H9 (cell line): ENCODE measurements at regions not wholly inside any gene's neighbourhood (a gene's known extent, or its start where the extent isn't known, plus 50 kb on each side); places are given as distances from the start of the nearest gene placed in this dataset.
A peak's percentile ranks its signal among the peaks of the same experiment; 100 is the strongest.

Experiments used
- DNase-seq: peaks from one replicate; pipeline ENCODE4 v3.0.0-alpha.2; 2017
- H2AFZ ChIP-seq: one replicate; pipeline ENCODE4 v1.6.1; 2013; ENCODE audit warnings: mild to moderate bottlenecking, low read length, control low read depth, moderate library complexity
- H2AK5ac ChIP-seq: 2 replicates; pipeline ENCODE4 v1.6.1; 2013; ENCODE audit warnings: low read length, control low read depth, mixed read lengths; ENCODE audit not compliant: insufficient read length
- H2BK120ac ChIP-seq: one replicate; pipeline ENCODE4 v1.6.1; 2013; ENCODE audit warnings: low read depth, mild to moderate bottlenecking, low read length, control low read depth, inconsistent platforms; ENCODE audit not compliant: poor library complexity, severe bottlenecking
- H2BK12ac ChIP-seq: 2 replicates; pipeline ENCODE4 v1.6.1; 2013; ENCODE audit warnings: low read length, control low read depth, mixed read lengths, low read depth; ENCODE audit not compliant: insufficient read length
- H2BK15ac ChIP-seq: 2 replicates; pipeline ENCODE4 v1.6.1; 2013; ENCODE audit warnings: low read depth, low read length, control low read depth
- H2BK20ac ChIP-seq: one replicate; pipeline ENCODE4 v1.6.1; 2013; ENCODE audit warnings: low read depth, mild to moderate bottlenecking, low read length, control low read depth, inconsistent platforms; ENCODE audit not compliant: poor library complexity, severe bottlenecking
- H2BK5ac ChIP-seq: 2 replicates; pipeline ENCODE4 v1.6.1; 2013; ENCODE audit warnings: low read length, control low read depth, mixed read lengths; ENCODE audit not compliant: insufficient read length
- H3K14ac ChIP-seq: 2 replicates; pipeline ENCODE4 v1.6.1; 2013; ENCODE audit warnings: low read length, control low read depth; ENCODE audit not compliant: insufficient read depth
- H3K18ac ChIP-seq: 2 replicates; pipeline ENCODE4 v1.6.1; 2013; ENCODE audit warnings: low read depth, mild to moderate bottlenecking, mixed read lengths, low read length, control low read depth; ENCODE audit not compliant: insufficient read length
- H3K23ac ChIP-seq: 2 replicates; pipeline ENCODE4 v1.6.1; 2013; ENCODE audit warnings: low read length, control low read depth, mixed read lengths, low read depth; ENCODE audit not compliant: insufficient read length
- H3K23me2 ChIP-seq: 2 replicates; pipeline ENCODE4 v1.6.1; 2013; ENCODE audit warnings: low read depth, mild to moderate bottlenecking, mixed read lengths, low read length, control low read depth; ENCODE audit not compliant: insufficient read length, poor library complexity, severe bottlenecking
- H3K27ac ChIP-seq: 2 replicates; pipeline ENCODE4 v1.5.1; 2013; ENCODE audit warnings: low read length, control low read depth, mixed read lengths, low read depth; ENCODE audit not compliant: insufficient read length
- H3K27me3 ChIP-seq: 2 replicates; pipeline ENCODE4 v1.6.1; 2013; ENCODE audit warnings: low read length, control low read depth, inconsistent platforms; ENCODE audit not compliant: insufficient read depth
- H3K4ac ChIP-seq: 2 replicates; pipeline ENCODE4 v1.6.1; 2013; ENCODE audit warnings: low read depth, mild to moderate bottlenecking, control low read depth, inconsistent platforms, low read length, moderate library complexity
- H3K4me1 ChIP-seq: 2 replicates; pipeline ENCODE4 v1.6.1; 2013; ENCODE audit warnings: low read length, control low read depth, inconsistent platforms; ENCODE audit not compliant: insufficient read depth
- H3K4me2 ChIP-seq: 2 replicates; pipeline ENCODE4 v1.6.1; 2013; ENCODE audit warnings: low read length, control low read depth, mixed read lengths; ENCODE audit not compliant: insufficient read length, insufficient read depth
- H3K56ac ChIP-seq: 2 replicates; pipeline ENCODE4 v1.6.1; 2013; ENCODE audit warnings: low read depth, mild to moderate bottlenecking, mixed read lengths, low read length, control low read depth; ENCODE audit not compliant: insufficient read length
- H3K79me1 ChIP-seq: 2 replicates; pipeline ENCODE4 v1.6.1; 2013; ENCODE audit warnings: low read depth, mild to moderate bottlenecking, moderate library complexity, low read length, control low read depth, inconsistent platforms; ENCODE audit not compliant: insufficient read depth, poor library complexity, severe bottlenecking
- H3K79me2 ChIP-seq: 2 replicates; pipeline ENCODE4 v1.6.1; 2013; ENCODE audit warnings: low read length, control low read depth, inconsistent platforms; ENCODE audit not compliant: insufficient read depth
- H3K9ac ChIP-seq: 2 replicates; pipeline ENCODE4 v1.6.1; 2013; ENCODE audit warnings: low read length, control low read depth, mixed read lengths; ENCODE audit not compliant: insufficient read length; ENCODE audit errors: extremely low read depth
- H3K9me3 ChIP-seq: one replicate; pipeline ENCODE4 v1.6.1; 2013; ENCODE audit warnings: low read depth, low read length, inconsistent platforms; ENCODE audit not compliant: control insufficient read depth
- H3T11ph ChIP-seq: one replicate; pipeline ENCODE4 v1.6.1; 2013; ENCODE audit warnings: mild to moderate bottlenecking, low read length, control low read depth, inconsistent platforms
- H4K20me1 ChIP-seq: one replicate; pipeline ENCODE4 v1.6.1; 2013; ENCODE audit not compliant: control insufficient read depth, insufficient read length, insufficient read depth
- H4K5ac ChIP-seq: 2 replicates; pipeline ENCODE4 v1.6.1; 2013; ENCODE audit warnings: low read depth, mild to moderate bottlenecking, mixed read lengths, low read length, control low read depth; ENCODE audit not compliant: insufficient read length
- H4K8ac ChIP-seq: replicated peaks from 2 replicates; pipeline ENCODE4 v1.6.1; 2013; ENCODE audit warnings: low read length, control low read depth, mixed read lengths, low read depth; ENCODE audit not compliant: insufficient read length
- H4K91ac ChIP-seq: 2 replicates; pipeline ENCODE4 v1.6.1; 2013; ENCODE audit warnings: low read depth, mild to moderate bottlenecking, moderate library complexity, mixed read lengths, low read length, control low read depth; ENCODE audit not compliant: insufficient read length
- H3K27ac Mint-ChIP-seq, 3 experiments: 2 replicates in 2 of 3; 3 replicates in 1 of 3; pipeline ENCODE4 v1.8.0; 2020 to 2021; ENCODE audit warnings: mixed read lengths in 3 of 3, mild to moderate bottlenecking in 1 of 3, moderate library complexity in 1 of 3
- H3K27me3 Mint-ChIP-seq: 2 replicates; pipeline ENCODE4 v1.8.0; 2021; ENCODE audit warnings: low read depth, mild to moderate bottlenecking, moderate library complexity, mixed read lengths
- H3K36me3 Mint-ChIP-seq, 3 experiments: 2 replicates in 2 of 3; 3 replicates in 1 of 3; pipeline ENCODE4 v1.8.0; 2020 to 2021; ENCODE audit warnings: low read depth in 3 of 3, mixed read lengths in 3 of 3; ENCODE audit not compliant: insufficient read depth in 1 of 3
- H3K4me1 Mint-ChIP-seq, 2 experiments: 2 replicates each; pipeline ENCODE4 v1.8.0; 2020; ENCODE audit warnings: mixed read lengths in 2 of 2
- H3K4me3 Mint-ChIP-seq, 2 experiments: 2 replicates in 1 of 2; 3 replicates in 1 of 2; pipeline ENCODE4 v1.8.0; 2020 to 2021; ENCODE audit warnings: mild to moderate bottlenecking in 2 of 2, mixed read lengths in 2 of 2, moderate library complexity in 1 of 2
- H3K9me3 Mint-ChIP-seq, 2 experiments: 2 replicates in 1 of 2; 3 replicates in 1 of 2; pipeline ENCODE4 v1.8.0; 2020; ENCODE audit warnings: mild to moderate bottlenecking in 2 of 2, mixed read lengths in 2 of 2, moderate library complexity in 1 of 2
- WGBS: extraction: QIAGEN DNeasy Blood & Tissue Kit; methylation state at CpG from one replicate; pipeline ENCODE4 v1.1.7; 2013; ENCODE audit warnings: missing lambda C conversion rate, low lambda C conversion rate, mixed read lengths; ENCODE audit not compliant: insufficient read length; ENCODE audit errors: extremely low coverage; 5-methylcytosine and 5-hydroxymethylcytosine counted together
- TF ChIP-seq, protein P1 (sequence below): fragments of 200-600 bp; sonication (generic); conservative IDR thresholded peaks from 3 replicates; pipeline ENCODE4 v1.8.0; 2021; ENCODE audit warnings: antibody characterized with exemption, mild to moderate bottlenecking

GRCh38 chr13:38538422-38538821, 148.5 kb upstream of the FREM2 start:
- Histone ChIP-seq H2AK5ac (no peak overlapping the region), H2BK12ac (no peak overlapping the region), H3K9ac (no peak overlapping the region), H2BK120ac (no peak overlapping the region), H3K18ac (no peak overlapping the region), H3K79me2 (no peaks in the 10 kb centered on the region), H4K20me1 (no peaks in the 10 kb centered on the region), H2BK20ac (no peak overlapping the region), H4K8ac (no peak overlapping the region), H3K79me1 (no peaks in the 10 kb centered on the region), H3K4me1 (no peaks in the 10 kb centered on the region), H3K56ac (no peak overlapping the region), H2BK5ac (no peak overlapping the region), H3K23me2 (no peaks in the 10 kb centered on the region), H3K4me2 (no peak overlapping the region), H3T11ph (no peak overlapping the region), H2AFZ (no peak overlapping the region), H3K23ac (no peak overlapping the region), H3K27me3 (no peaks in the 10 kb centered on the region), H4K5ac (no peak overlapping the region), H3K14ac (no peak overlapping the region), H3K27ac (no peak overlapping the region), H2BK15ac (no peak overlapping the region), H3K4ac (no peak overlapping the region), H4K91ac (no peak overlapping the region), H3K9me3 (no peaks in the 10 kb centered on the region)
- no peaks in the 10 kb centered on the region for H3K27me3 Mint-ChIP-seq
- no peak overlapping the region for H3K4me3 Mint-ChIP-seq
- H3K4me1 Mint-ChIP-seq = peaks cover 8% of the 10 kb centered on the region in 2 experiments
- DNase-seq = peak; percentile 38
- no peaks in the 10 kb centered on the region for H3K36me3 Mint-ChIP-seq
- H3K27ac Mint-ChIP-seq = no peak overlapping the region
- H3K9me3 Mint-ChIP-seq = no peaks in the 10 kb centered on the region
- no CpG with 5 or more reads among the region's 4 CpGs for WGBS
- TF ChIP-seq, protein P1, sequence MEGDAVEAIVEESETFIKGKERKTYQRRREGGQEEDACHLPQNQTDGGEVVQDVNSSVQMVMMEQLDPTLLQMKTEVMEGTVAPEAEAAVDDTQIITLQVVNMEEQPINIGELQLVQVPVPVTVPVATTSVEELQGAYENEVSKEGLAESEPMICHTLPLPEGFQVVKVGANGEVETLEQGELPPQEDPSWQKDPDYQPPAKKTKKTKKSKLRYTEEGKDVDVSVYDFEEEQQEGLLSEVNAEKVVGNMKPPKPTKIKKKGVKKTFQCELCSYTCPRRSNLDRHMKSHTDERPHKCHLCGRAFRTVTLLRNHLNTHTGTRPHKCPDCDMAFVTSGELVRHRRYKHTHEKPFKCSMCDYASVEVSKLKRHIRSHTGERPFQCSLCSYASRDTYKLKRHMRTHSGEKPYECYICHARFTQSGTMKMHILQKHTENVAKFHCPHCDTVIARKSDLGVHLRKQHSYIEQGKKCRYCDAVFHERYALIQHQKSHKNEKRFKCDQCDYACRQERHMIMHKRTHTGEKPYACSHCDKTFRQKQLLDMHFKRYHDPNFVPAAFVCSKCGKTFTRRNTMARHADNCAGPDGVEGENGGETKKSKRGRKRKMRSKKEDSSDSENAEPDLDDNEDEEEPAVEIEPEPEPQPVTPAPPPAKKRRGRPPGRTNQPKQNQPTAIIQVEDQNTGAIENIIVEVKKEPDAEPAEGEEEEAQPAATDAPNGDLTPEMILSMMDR = no peak
